Endothelial cell (in vitro differentiated cells): ENCODE measurements at regions not wholly inside any gene's neighbourhood (a gene's known extent, or its start where the extent isn't known, plus 50 kb on each side); places are given as distances from the start of the nearest gene placed in this dataset.

Experiments used
- DNase-seq: peaks from one replicate; pipeline ENCODE4 v3.0.0; 2021; ENCODE audit warnings: low spot score
- H3K27ac Mint-ChIP-seq: one replicate; pipeline ENCODE4 v1.8.0; 2021; ENCODE audit warnings: mixed read lengths, inconsistent platforms; ENCODE audit not compliant: unreplicated experiment
- H3K27me3 Mint-ChIP-seq: one replicate; pipeline ENCODE4 v1.8.0; 2021; ENCODE audit warnings: mild to moderate bottlenecking, moderate library complexity, mixed read lengths, inconsistent platforms; ENCODE audit not compliant: unreplicated experiment
- H3K36me3 Mint-ChIP-seq: one replicate; pipeline ENCODE4 v1.8.0; 2021; ENCODE audit warnings: mild to moderate bottlenecking, low read depth, mixed read lengths, inconsistent platforms; ENCODE audit not compliant: unreplicated experiment
- H3K4me1 Mint-ChIP-seq: one replicate; pipeline ENCODE4 v1.8.0; 2021; ENCODE audit warnings: mild to moderate bottlenecking, mixed read lengths, inconsistent platforms; ENCODE audit not compliant: unreplicated experiment
- H3K4me3 Mint-ChIP-seq: one replicate; pipeline ENCODE4 v1.8.0; 2021; ENCODE audit warnings: mild to moderate bottlenecking, mixed read lengths, inconsistent platforms; ENCODE audit not compliant: unreplicated experiment
- H3K9me3 Mint-ChIP-seq: one replicate; pipeline ENCODE4 v1.8.0; 2021; ENCODE audit warnings: mixed read lengths, inconsistent platforms; ENCODE audit not compliant: unreplicated experiment
- CTCF ChIP-seq: fragments of 200-600 bp; sonication (generic); IDR thresholded peaks from one replicate; pipeline ENCODE4 v1.5.0; 2021; ENCODE audit warnings: antibody characterized with exemption; ENCODE audit not compliant: unreplicated experiment

- TF ChIP-seq CTCF: no peak
- H3K4me3 Mint-ChIP-seq: no peak overlapping the region
- DNase-seq: no peak
- H3K27ac Mint-ChIP-seq: peak overlapping the region; percentile 27
- H3K27me3 Mint-ChIP-seq: peaks cover 4% of the 10 kb centered on the region
- H3K4me1 Mint-ChIP-seq: peaks cover 36% of the 10 kb centered on the region
- H3K36me3 Mint-ChIP-seq: no peaks in the 10 kb centered on the region
- no peaks in the 10 kb centered on the region for H3K9me3 Mint-ChIP-seq
These were observed 101.7 kb downstream of the B3GNT2 start for GRCh38 chr2:62297624-62298010.

- Mint-ChIP-seq H3K9me3 (no peaks in the 10 kb centered on the region), H3K36me3 (no peaks in the 10 kb centered on the region), H3K4me1 (peaks cover 31% of the 10 kb centered on the region), H3K27me3 (peaks cover 4% of the 10 kb centered on the region), H3K27ac (peak overlapping the region; percentile 72), H3K4me3 (no peak overlapping the region)
- no peak for DNase-seq
- TF ChIP-seq CTCF: no peak
These were observed 101.1 kb downstream of the B3GNT2 start for GRCh38 chr2:62296832-62297623.

- peaks cover 30% of the 10 kb centered on the region for H3K4me1 Mint-ChIP-seq
- H3K27ac Mint-ChIP-seq: peak overlapping the region; percentile 72
- DNase-seq: no peak
- H3K4me3 Mint-ChIP-seq: no peak overlapping the region
- peaks cover 4% of the 10 kb centered on the region for H3K27me3 Mint-ChIP-seq
- H3K9me3 Mint-ChIP-seq: no peaks in the 10 kb centered on the region
- no peak for TF ChIP-seq CTCF
- H3K36me3 Mint-ChIP-seq: no peaks in the 10 kb centered on the region
These were observed 100.3 kb downstream of the B3GNT2 start for GRCh38 chr2:62296034-62296831.

- peak; percentile 39 for DNase-seq
- H3K36me3 Mint-ChIP-seq: no peaks in the 10 kb centered on the region
- no peaks in the 10 kb centered on the region for H3K9me3 Mint-ChIP-seq
- peak overlapping the region; percentile 61 for H3K27ac Mint-ChIP-seq
- H3K27me3 Mint-ChIP-seq: peaks cover 6% of the 10 kb centered on the region
- no peak for TF ChIP-seq CTCF
- H3K4me1 Mint-ChIP-seq: peaks cover 32% of the 10 kb centered on the region
- no peak overlapping the region for H3K4me3 Mint-ChIP-seq
These were observed 97.8 kb downstream of the B3GNT2 start for GRCh38 chr2:62293490-62294271.
